Astrocyte (in vitro differentiated cells and primary cell): ENCODE measurements at regions not wholly inside any gene's neighbourhood (a gene's known extent, or its start where the extent isn't known, plus 50 kb on each side); places are given as distances from the start of the nearest gene placed in this dataset.

Experiments used
- EZH2 ChIP-seq: IDR thresholded peaks from 2 replicates; pipeline ENCODE4 v1.6.1; 2012; ENCODE audit warnings: mild to moderate bottlenecking, low read length, inconsistent platforms; ENCODE audit not compliant: insufficient read depth
- TF ChIP-seq, protein P1 (sequence below): IDR thresholded peaks from 2 replicates; pipeline ENCODE4 v1.5.1; 2011; ENCODE audit warnings: low read depth, mild to moderate bottlenecking, inconsistent platforms, low read length, moderate library complexity; ENCODE audit not compliant: insufficient read depth

DNA sequence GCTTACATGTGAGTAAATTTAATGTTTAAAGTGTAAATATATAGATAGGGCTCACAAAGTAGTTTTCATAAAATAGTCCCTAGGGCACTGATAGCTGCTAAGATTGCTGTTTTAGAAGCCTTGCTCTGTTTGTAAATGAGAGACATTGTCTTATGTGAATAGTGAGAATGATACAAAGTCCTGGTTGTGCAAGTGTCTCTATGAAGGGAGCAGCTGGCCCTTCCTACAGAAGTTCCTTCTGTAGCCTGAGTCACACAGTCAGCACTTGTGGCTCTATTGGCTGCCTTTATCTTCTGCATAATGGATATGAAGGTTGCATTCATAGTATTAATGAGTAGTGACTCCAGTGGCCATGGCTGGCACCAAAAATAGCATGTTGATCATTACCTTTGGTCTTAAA is 279.7 kb downstream of the OSR1 start:
- TF ChIP-seq, protein P1, sequence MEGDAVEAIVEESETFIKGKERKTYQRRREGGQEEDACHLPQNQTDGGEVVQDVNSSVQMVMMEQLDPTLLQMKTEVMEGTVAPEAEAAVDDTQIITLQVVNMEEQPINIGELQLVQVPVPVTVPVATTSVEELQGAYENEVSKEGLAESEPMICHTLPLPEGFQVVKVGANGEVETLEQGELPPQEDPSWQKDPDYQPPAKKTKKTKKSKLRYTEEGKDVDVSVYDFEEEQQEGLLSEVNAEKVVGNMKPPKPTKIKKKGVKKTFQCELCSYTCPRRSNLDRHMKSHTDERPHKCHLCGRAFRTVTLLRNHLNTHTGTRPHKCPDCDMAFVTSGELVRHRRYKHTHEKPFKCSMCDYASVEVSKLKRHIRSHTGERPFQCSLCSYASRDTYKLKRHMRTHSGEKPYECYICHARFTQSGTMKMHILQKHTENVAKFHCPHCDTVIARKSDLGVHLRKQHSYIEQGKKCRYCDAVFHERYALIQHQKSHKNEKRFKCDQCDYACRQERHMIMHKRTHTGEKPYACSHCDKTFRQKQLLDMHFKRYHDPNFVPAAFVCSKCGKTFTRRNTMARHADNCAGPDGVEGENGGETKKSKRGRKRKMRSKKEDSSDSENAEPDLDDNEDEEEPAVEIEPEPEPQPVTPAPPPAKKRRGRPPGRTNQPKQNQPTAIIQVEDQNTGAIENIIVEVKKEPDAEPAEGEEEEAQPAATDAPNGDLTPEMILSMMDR = no peak
- no peak for TF ChIP-seq EZH2
